Liver (tissue), 7 donors: ENCODE measurements at regions not wholly inside any gene's neighbourhood (a gene's known extent, or its start where the extent isn't known, plus 50 kb on each side); places are given as distances from the start of the nearest gene placed in this dataset.

Experiments used
- DNase-seq: peaks from one replicate; pipeline ENCODE4 v3.0.0-alpha.2; 2017; ENCODE audit warnings: low spot score
- H3K27ac ChIP-seq, 2 donors: one replicate each; pipeline ENCODE4 v1.7.0; 2013; ENCODE audit warnings: inconsistent platforms in 2 of 2, low read length in 2 of 2, control low read depth in 1 of 2, low read depth in 1 of 2, mild to moderate bottlenecking in 1 of 2
- H3K27me3 ChIP-seq, 4 donors: one replicate each; pipeline versions ENCODE4 v1.6.1 to v1.7.0; 2013; ENCODE audit warnings: low read length in 3 of 4, inconsistent platforms in 1 of 4, mild to moderate bottlenecking in 1 of 4, moderate library complexity in 1 of 4; ENCODE audit not compliant: control insufficient read depth in 4 of 4, insufficient read depth in 4 of 4
- H3K36me3 ChIP-seq, 4 donors: one replicate each; pipeline versions ENCODE4 v1.6.1 to v1.7.0; 2013; ENCODE audit warnings: low read length in 3 of 4, mild to moderate bottlenecking in 3 of 4, low read depth in 1 of 4, moderate library complexity in 1 of 4; ENCODE audit not compliant: control insufficient read depth in 4 of 4, insufficient read depth in 3 of 4
- H3K4me1 ChIP-seq, 4 donors: one replicate each; pipeline versions ENCODE4 v1.6.1 to v1.7.0; 2013; ENCODE audit warnings: low read length in 3 of 4, mild to moderate bottlenecking in 3 of 4, moderate library complexity in 1 of 4; ENCODE audit not compliant: control insufficient read depth in 4 of 4, insufficient read depth in 4 of 4
- H3K4me3 ChIP-seq, 3 donors: one replicate each; pipeline versions ENCODE4 v1.6.1 to v1.7.0; 2013; ENCODE audit warnings: low read length in 3 of 3, control low read depth in 1 of 3, low read depth in 1 of 3, mild to moderate bottlenecking in 1 of 3
- H3K9ac ChIP-seq, 2 donors: one replicate each; pipeline ENCODE4 v1.7.0; 2013; ENCODE audit warnings: low read length in 2 of 2, mild to moderate bottlenecking in 2 of 2, moderate library complexity in 2 of 2, control low read depth in 1 of 2, low read depth in 1 of 2
- H3K9me3 ChIP-seq, 4 donors: one replicate each; pipeline versions ENCODE4 v1.6.1 to v1.7.0; 2013; ENCODE audit warnings: low read length in 3 of 4; ENCODE audit not compliant: control insufficient read depth in 4 of 4
- ATF3 ChIP-seq: IDR thresholded peaks from 2 replicates; pipeline ENCODE4 v1.6.1; 2016; ENCODE audit warnings: antibody characterized with exemption
- FOXA1 ChIP-seq: IDR thresholded peaks from 2 replicates; pipeline ENCODE4 v1.6.1; 2016; ENCODE audit warnings: antibody characterized with exemption
- FOXA2 ChIP-seq: IDR thresholded peaks from 2 replicates; pipeline ENCODE4 v1.6.1; 2016; ENCODE audit warnings: antibody characterized with exemption
- JUND ChIP-seq, 2 donors: IDR thresholded peaks; 2 replicates each; pipeline ENCODE4 v1.6.1; 2016; ENCODE audit warnings: antibody characterized with exemption in 2 of 2
- MAX ChIP-seq: IDR thresholded peaks from 2 replicates; pipeline ENCODE4 v1.6.1; 2016; ENCODE audit warnings: antibody characterized with exemption
- RAD21 ChIP-seq, 2 donors: IDR thresholded peaks; 2 replicates each; pipeline ENCODE4 v1.6.1; 2016; ENCODE audit warnings: antibody characterized with exemption in 2 of 2, mild to moderate bottlenecking in 2 of 2
- RXRA ChIP-seq, 2 donors: IDR thresholded peaks; 2 replicates each; pipeline ENCODE4 v1.6.1; 2017 to 2018; ENCODE audit warnings: antibody characterized with exemption in 2 of 2, mild to moderate bottlenecking in 1 of 2
- SP1 ChIP-seq: IDR thresholded peaks from 2 replicates; pipeline ENCODE4 v1.6.1; 2018; ENCODE audit warnings: antibody characterized with exemption, mild to moderate bottlenecking
- TAF1 ChIP-seq: conservative IDR thresholded peaks from 2 replicates; pipeline ENCODE4 v1.6.1; 2016; ENCODE audit warnings: antibody characterized with exemption, mild to moderate bottlenecking
- YY1 ChIP-seq: IDR thresholded peaks from 2 replicates; pipeline ENCODE4 v1.6.1; 2016; ENCODE audit warnings: antibody characterized with exemption, mild to moderate bottlenecking
- ZBTB33 ChIP-seq: IDR thresholded peaks from 2 replicates; pipeline ENCODE4 v1.6.1; 2016; ENCODE audit warnings: antibody characterized with exemption
- WGBS: extraction: QIAGEN DNeasy Blood & Tissue Kit; methylation state at CpG from one replicate; pipeline ENCODE4 v1.1.7; 2013; 5-methylcytosine and 5-hydroxymethylcytosine counted together
- TF ChIP-seq, protein P1 (sequence below): IDR thresholded peaks from 2 replicates; pipeline ENCODE4 v1.6.1; 2016; ENCODE audit warnings: antibody characterized with exemption, mild to moderate bottlenecking
- donor health status: healthy.
- donor health status: healthy.
- donor health status: healthy.
- donor health status: healthy.

DNA sequence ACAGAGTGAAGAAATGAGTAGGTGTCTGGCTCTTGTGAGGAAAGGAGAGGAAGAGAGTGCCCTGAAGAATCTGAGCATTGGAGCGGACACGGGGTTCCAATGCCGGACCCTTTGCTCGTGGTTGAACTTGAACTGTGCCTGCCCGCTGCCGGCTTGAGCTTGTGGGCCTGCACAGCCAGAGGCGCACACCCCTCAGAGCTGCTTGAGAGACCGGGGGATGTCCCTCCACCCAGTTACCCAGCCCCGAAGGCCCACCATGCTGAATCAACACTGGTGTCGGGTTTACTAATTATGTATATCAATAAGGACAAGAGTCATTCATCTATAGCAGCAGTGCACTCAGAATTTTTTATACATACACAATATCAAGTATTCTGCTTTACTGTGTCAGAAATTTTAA, 218.3 kb upstream of the CST7 start:
- H3K27me3 ChIP-seq: peaks cover 0 to 2% (median 0%) of the 10 kb centered on the region in 4 donors
- H3K27ac ChIP-seq: no peak overlapping the region
- TF ChIP-seq TAF1: no peak
- no peak for TF ChIP-seq RXRA (IDR thresholded peaks at IDR 0.05)
- TF ChIP-seq FOXA2: no peak
- TF ChIP-seq JUND (IDR thresholded peaks at IDR 0.05): no peak
- TF ChIP-seq ZBTB33: no peak
- TF ChIP-seq FOXA1: no peak
- no peak for TF ChIP-seq ATF3
- no peak overlapping the region for H3K4me3 ChIP-seq
- 93% methylated on average over 10 of the region's 10 CpGs for WGBS
- H3K9ac ChIP-seq: no peak overlapping the region
- no peaks in the 10 kb centered on the region for H3K9me3 ChIP-seq
- DNase-seq: no peak
- H3K4me1 ChIP-seq: no peaks in the 10 kb centered on the region
- no peaks in the 10 kb centered on the region for H3K36me3 ChIP-seq

GRCh38 chr20:24731312-24731711, 217.8 kb upstream of the CST7 start:
- no peak for DNase-seq

More at GRCh38 chr20:24731312-24731711, 217.8 kb upstream of the CST7 start:
- H3K36me3 ChIP-seq: no peaks in the 10 kb centered on the region
- WGBS: 89% methylated on average over 10 of the region's 10 CpGs
- H3K27me3 ChIP-seq: peaks cover 0 to 2% (median 0%) of the 10 kb centered on the region in 4 donors
- no peak overlapping the region for H3K4me3 ChIP-seq
- no peak overlapping the region for H3K27ac ChIP-seq
- no peak for TF ChIP-seq SP1
- no peak for TF ChIP-seq RXRA (IDR thresholded peaks at IDR 0.05)
- TF ChIP-seq YY1: no peak
- TF ChIP-seq MAX: no peak
- no peak for TF ChIP-seq RAD21 (IDR thresholded peaks at IDR 0.05)
- TF ChIP-seq ATF3: no peak
- TF ChIP-seq FOXA1: no peak
- TF ChIP-seq, protein P1, sequence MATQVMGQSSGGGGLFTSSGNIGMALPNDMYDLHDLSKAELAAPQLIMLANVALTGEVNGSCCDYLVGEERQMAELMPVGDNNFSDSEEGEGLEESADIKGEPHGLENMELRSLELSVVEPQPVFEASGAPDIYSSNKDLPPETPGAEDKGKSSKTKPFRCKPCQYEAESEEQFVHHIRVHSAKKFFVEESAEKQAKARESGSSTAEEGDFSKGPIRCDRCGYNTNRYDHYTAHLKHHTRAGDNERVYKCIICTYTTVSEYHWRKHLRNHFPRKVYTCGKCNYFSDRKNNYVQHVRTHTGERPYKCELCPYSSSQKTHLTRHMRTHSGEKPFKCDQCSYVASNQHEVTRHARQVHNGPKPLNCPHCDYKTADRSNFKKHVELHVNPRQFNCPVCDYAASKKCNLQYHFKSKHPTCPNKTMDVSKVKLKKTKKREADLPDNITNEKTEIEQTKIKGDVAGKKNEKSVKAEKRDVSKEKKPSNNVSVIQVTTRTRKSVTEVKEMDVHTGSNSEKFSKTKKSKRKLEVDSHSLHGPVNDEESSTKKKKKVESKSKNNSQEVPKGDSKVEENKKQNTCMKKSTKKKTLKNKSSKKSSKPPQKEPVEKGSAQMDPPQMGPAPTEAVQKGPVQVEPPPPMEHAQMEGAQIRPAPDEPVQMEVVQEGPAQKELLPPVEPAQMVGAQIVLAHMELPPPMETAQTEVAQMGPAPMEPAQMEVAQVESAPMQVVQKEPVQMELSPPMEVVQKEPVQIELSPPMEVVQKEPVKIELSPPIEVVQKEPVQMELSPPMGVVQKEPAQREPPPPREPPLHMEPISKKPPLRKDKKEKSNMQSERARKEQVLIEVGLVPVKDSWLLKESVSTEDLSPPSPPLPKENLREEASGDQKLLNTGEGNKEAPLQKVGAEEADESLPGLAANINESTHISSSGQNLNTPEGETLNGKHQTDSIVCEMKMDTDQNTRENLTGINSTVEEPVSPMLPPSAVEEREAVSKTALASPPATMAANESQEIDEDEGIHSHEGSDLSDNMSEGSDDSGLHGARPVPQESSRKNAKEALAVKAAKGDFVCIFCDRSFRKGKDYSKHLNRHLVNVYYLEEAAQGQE: no peak
- H3K9me3 ChIP-seq: no peaks in the 10 kb centered on the region
- no peak overlapping the region for H3K9ac ChIP-seq
- no peaks in the 10 kb centered on the region for H3K4me1 ChIP-seq
